ENCODE measurements at regions not wholly inside any gene's neighbourhood (a gene's known extent, or its start where the extent isn't known, plus 50 kb on each side); places are given as distances from the start of the nearest gene placed in this dataset.

- no peaks in the 10 kb centered on the region for H3K36me3 ChIP-seq (ENCODE audit: control insufficient read depth in 2 of 3, insufficient read depth in 3 of 3, low read length in 3 of 3)
- intact Hi-C loops (cut with DNase I), result loop anchor here (10.0 kb wide), 1 partner anchor 112 kb away; no protein-coding TSS in a partner anchor
- no peaks in the 10 kb centered on the region for H3K27me3 ChIP-seq (ENCODE audit: control insufficient read depth, insufficient read depth, low read length)
- DNase-seq (peak in 2 of 5 donors; percentile 36 to 80), FAIRE-seq (no peak)
- TF ChIP-seq CTCF (IDR thresholded peaks at IDR 0.05; ENCODE audit: borderline replicate concordance, extremely low read depth, insufficient read depth), result no peak
- no peak overlapping the region for H3K9ac ChIP-seq (ENCODE audit: low read length in 3 of 3)
- H3K4me3 ChIP-seq (ENCODE audit: low read length in 3 of 3), result peak overlapping the region in 1 of 3 donors; percentile 12
- no peaks in the 10 kb centered on the region for H3K9me3 ChIP-seq (ENCODE audit: control insufficient read depth in 2 of 3, insufficient read depth in 1 of 3, low read length in 3 of 3)
- peak overlapping the region; percentile 63 to 82 for H3K27ac ChIP-seq (ENCODE audit: low read depth in 2 of 2, low read length in 2 of 2)
- H3K4me1 ChIP-seq (ENCODE audit: control insufficient read depth in 2 of 3, insufficient read depth in 2 of 3, low read depth in 1 of 3, low read length in 3 of 3), result peaks cover 8 to 28% (median 24%) of the 10 kb centered on the region in 3 donors
These were observed 96.0 kb upstream of the RIOK3 start for GRCh38 chr18:23356915-23357601.

GRCh38 chr18:23357996-23358594 lies 95.0 kb upstream of the RIOK3 start:
- intact Hi-C loops (cut with DNase I), result loop anchor here (10.0 kb wide), 1 partner anchor 113 kb away; no protein-coding TSS in a partner anchor
- H3K36me3 ChIP-seq (ENCODE audit: control insufficient read depth in 2 of 3, insufficient read depth in 3 of 3, low read length in 3 of 3), result no peaks in the 10 kb centered on the region
- DNase-seq (peak in 2 of 5 donors; percentile 77 to 84), FAIRE-seq (no peak)
- H3K27me3 ChIP-seq (ENCODE audit: control insufficient read depth, insufficient read depth, low read length), result no peaks in the 10 kb centered on the region
- H3K4me3 ChIP-seq (ENCODE audit: low read length in 3 of 3), result peak overlapping the region in 2 of 3 donors; percentile 5 to 12
- peak overlapping the region; percentile 60 to 82 for H3K27ac ChIP-seq (ENCODE audit: low read depth in 2 of 2, low read length in 2 of 2)
- H3K9me3 ChIP-seq (ENCODE audit: control insufficient read depth in 2 of 3, insufficient read depth in 1 of 3, low read length in 3 of 3), result no peaks in the 10 kb centered on the region
- H3K4me1 ChIP-seq (ENCODE audit: control insufficient read depth in 2 of 3, insufficient read depth in 2 of 3, low read depth in 1 of 3, low read length in 3 of 3), result peaks cover 8 to 28% (median 20%) of the 10 kb centered on the region in 3 donors
- TF ChIP-seq CTCF (IDR thresholded peaks at IDR 0.05; ENCODE audit: borderline replicate concordance, extremely low read depth, insufficient read depth), result no peak
- no peak overlapping the region for H3K9ac ChIP-seq (ENCODE audit: low read length in 3 of 3)

- no peaks in the 10 kb centered on the region for H3K27me3 ChIP-seq (ENCODE audit: control insufficient read depth, insufficient read depth, low read length)
- no peak overlapping the region for H3K4me3 ChIP-seq (ENCODE audit: low read length in 3 of 3)
- FAIRE-seq (no peak), DNase-seq (no peak)
- intact Hi-C loops (cut with DNase I), result loop anchor here (10.0 kb wide), 1 partner anchor 115 kb away; no protein-coding TSS in a partner anchor
- no peak overlapping the region for H3K27ac ChIP-seq (ENCODE audit: low read depth in 2 of 2, low read length in 2 of 2)
- H3K9ac ChIP-seq (ENCODE audit: low read length in 3 of 3), result no peak overlapping the region
- TF ChIP-seq CTCF (IDR thresholded peaks at IDR 0.05; ENCODE audit: borderline replicate concordance, extremely low read depth, insufficient read depth), result no peak
- no peaks in the 10 kb centered on the region for H3K9me3 ChIP-seq (ENCODE audit: control insufficient read depth in 2 of 3, insufficient read depth in 1 of 3, low read length in 3 of 3)
- peaks cover 5 to 28% (median 19%) of the 10 kb centered on the region in 3 donors for H3K4me1 ChIP-seq (ENCODE audit: control insufficient read depth in 2 of 3, insufficient read depth in 2 of 3, low read depth in 1 of 3, low read length in 3 of 3)
- no peaks in the 10 kb centered on the region for H3K36me3 ChIP-seq (ENCODE audit: control insufficient read depth in 2 of 3, insufficient read depth in 3 of 3, low read length in 3 of 3)
These were observed 93.7 kb upstream of the RIOK3 start for GRCh38 chr18:23359421-23359820.
